CD4-positive, alpha-beta T cell treated with Interleukin-4 for 1 hour (primary cell): ENCODE measurements at regions not wholly inside any gene's neighbourhood (a gene's known extent, or its start where the extent isn't known, plus 50 kb on each side); places are given as distances from the start of the nearest gene placed in this dataset.

Experiments
- DNase-seq, 2 donors: peaks; one replicate each; pipeline ENCODE4 v3.0.0-alpha.2; 2020 to 2022

- DNase-seq = no peak
Measured at GRCh38 chr13:30107121-30107520, 200.2 kb downstream of the KATNAL1 start.

GRCh38 chr13:30105381-30105780 is 202.0 kb downstream of the KATNAL1 start:
- DNase-seq = no peak

- no peak for DNase-seq
Measured at GRCh38 chr13:30103161-30103840, 204.1 kb downstream of the KATNAL1 start.

- DNase-seq = no peak
Measured at GRCh38 chr13:30100226-30100625, 207.1 kb downstream of the KATNAL1 start.

- DNase-seq = no peak
Measured at GRCh38 chr13:30097701-30098100, 209.7 kb downstream of the KATNAL1 start.

- no peak for DNase-seq
Measured at GRCh38 chr13:30097089-30097488, 210.3 kb downstream of the KATNAL1 start.

GRCh38 chr13:30094015-30094414 is 213.3 kb downstream of the KATNAL1 start:
- no peak for DNase-seq

- no peak for DNase-seq
Measured at GRCh38 chr13:30093236-30093635, 214.1 kb downstream of the KATNAL1 start.

- DNase-seq = no peak
Measured at GRCh38 chr13:30091691-30092090, 215.7 kb downstream of the KATNAL1 start.

GRCh38 chr13:30091035-30091434 is 216.3 kb downstream of the KATNAL1 start:
- no peak for DNase-seq

- DNase-seq = no peak
Measured at GRCh38 chr13:30088312-30088855, 219.0 kb downstream of the KATNAL1 start.

GRCh38 chr13:30085087-30085486 is 222.3 kb downstream of the KATNAL1 start:
- DNase-seq = no peak

- no peak for DNase-seq
Measured at GRCh38 chr13:30082391-30082790, 225.0 kb downstream of the KATNAL1 start.

- DNase-seq = no peak
Measured at GRCh38 chr13:30081331-30081730, 226.0 kb downstream of the KATNAL1 start.

GRCh38 chr13:30079501-30079900 is 227.8 kb downstream of the KATNAL1 start:
- DNase-seq = no peak

- no peak for DNase-seq
Measured at GRCh38 chr13:30078059-30078458, 227.6 kb upstream of the UBL3 start.

- no peak for DNase-seq
Measured at GRCh38 chr13:30077240-30077735, 226.9 kb upstream of the UBL3 start.

GRCh38 chr13:30074955-30075614 is 224.7 kb upstream of the UBL3 start:
- no peak for DNase-seq

GRCh38 chr13:30074431-30074830 is 224.0 kb upstream of the UBL3 start:
- DNase-seq = no peak

- no peak for DNase-seq
Measured at GRCh38 chr13:30072818-30073186, 222.4 kb upstream of the UBL3 start.

GRCh38 chr13:30071969-30072817 is 221.8 kb upstream of the UBL3 start:
- DNase-seq = no peak

- DNase-seq = no peak
Measured at GRCh38 chr13:30065181-30065580, 214.8 kb upstream of the UBL3 start.

GRCh38 chr13:30063892-30064291 is 213.5 kb upstream of the UBL3 start:
- no peak for DNase-seq
